GM18508 (cell line): ENCODE measurements at regions not wholly inside any gene's neighbourhood (a gene's known extent, or its start where the extent isn't known, plus 50 kb on each side); places are given as distances from the start of the nearest gene placed in this dataset.
"Not testable (repeated sequence)": the region's sequence is repeated elsewhere in the genome, so short reads cannot be mapped to it uniquely, and the experiment has no call there.

Source experiments
- ATAC-seq: cut with Tn5 transposase; IDR thresholded peaks from one replicate; pipeline ENCODE4 v1.9.1; 2021; ENCODE audit warnings: moderate number of reproducible peaks; ENCODE audit not compliant: insufficient read depth, unreplicated experiment

DNA sequence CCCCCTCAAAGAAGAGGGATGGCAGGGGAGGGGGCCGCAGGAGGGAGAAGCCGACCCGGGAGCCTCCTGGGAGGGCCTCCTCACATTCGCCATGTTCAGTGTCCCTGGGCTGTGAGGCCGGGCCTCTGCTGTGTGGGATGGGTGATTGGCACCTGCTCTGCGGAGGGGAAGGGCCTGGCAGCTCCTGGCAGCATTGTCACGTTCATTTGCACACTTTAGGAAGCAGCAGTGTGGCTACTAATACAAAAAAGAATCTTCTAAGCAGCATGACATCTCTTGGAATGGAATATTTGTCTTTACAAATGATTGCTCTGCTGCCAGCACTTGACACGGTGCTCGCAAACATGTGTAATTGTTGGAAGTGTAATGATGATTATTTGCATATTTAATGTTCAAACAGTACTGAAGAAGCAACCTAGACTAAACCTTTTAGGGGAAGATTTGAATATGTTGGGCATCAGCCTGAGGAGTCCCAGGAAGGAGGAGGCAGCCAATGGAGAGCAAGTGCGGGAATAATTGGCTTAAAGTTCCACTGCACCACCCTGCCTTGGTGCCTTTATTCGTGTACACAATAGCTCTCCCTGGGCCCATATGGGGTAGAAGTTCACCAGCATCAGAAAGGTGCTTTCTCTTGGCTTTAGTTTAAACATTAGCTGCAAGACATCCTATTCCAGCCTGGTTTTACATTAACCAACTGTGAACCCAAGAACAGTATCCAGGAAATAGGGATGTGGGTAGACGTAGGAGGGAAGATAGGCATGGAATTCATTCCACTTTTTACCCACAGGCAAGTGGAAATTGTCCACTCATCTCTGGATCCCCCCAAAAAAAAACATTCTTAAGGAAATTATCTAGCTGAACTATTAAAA, 404.9 kb downstream of the TMEM182 start:
- ATAC-seq = no peak

DNA sequence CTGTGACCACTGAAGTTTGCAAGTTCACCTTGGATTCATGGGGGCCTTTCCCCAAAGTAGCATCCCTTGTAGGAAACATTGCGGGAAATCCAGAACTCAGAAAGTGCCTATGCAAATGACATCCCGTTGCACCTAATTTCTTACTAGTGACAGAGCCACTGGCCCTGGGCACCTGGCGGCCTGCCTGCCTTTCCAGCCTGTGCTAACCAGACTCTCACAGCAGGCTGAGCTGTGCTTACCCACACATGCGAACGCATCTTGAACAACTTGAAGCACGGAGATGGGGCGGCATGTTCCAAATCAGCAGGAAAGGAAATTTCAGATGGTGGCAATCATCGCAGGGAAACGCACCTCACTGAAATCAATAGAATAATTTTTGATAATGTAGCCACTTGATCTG, 405.8 kb downstream of the TMEM182 start:
- ATAC-seq = no peak

DNA sequence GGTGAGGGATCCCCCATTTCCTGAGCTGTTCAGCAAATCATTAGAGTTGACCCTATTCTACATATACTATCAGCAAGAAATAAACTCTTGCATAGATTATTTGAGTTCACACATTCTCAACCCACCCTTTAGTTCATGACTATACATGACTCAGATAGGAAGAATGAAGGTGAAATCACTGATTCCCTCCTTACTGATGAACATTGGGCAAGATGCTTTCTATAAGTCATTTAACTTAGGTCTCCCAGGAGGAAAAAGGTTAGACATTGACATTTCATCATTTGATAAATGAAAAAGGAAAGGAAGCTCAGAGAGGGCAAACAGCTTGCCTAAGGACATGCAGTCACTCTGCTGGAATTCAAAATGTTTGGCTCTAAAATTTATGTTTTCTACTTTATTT, 408.0 kb downstream of the TMEM182 start:
- no peak for ATAC-seq

DNA sequence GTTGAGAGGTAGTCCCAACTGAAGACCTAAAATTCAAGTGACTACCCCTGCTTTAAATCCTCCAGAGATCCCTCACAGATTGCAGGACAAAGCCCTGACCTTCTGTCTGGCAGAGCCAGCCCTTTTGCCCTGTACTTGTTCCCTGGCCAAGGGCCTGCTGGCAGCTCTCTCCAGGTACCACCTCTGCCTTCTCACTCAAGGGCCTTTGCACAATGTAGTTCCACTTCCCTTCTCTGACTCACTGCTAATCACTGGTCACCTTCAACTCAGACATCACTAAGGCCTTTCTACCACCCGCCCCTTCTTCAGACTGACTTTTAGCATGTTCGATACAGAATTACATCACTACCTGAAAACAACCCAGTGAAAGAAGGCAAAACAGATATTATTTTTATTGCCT, 411.0 kb downstream of the TMEM182 start:
- no peak for ATAC-seq

DNA sequence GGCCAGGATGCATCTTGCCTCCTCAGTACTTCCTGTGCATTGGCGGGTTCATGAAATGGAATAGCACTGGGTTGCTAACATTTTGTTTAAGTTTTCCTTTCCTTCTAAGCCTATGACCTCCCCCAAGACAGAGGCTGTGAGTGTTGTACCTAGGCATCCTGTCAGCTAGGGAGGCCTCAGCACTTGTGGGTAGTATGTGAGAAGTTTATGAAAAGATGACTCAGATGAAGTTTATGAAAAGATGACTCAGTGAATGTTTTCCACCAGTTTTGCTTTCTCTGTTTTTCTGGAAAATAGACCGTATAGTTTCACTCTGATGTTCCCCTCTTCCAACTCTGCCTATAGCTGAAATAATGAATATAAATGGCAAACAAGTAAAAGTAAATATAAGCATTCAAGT, 412.9 kb downstream of the TMEM182 start:
- ATAC-seq = no peak

DNA sequence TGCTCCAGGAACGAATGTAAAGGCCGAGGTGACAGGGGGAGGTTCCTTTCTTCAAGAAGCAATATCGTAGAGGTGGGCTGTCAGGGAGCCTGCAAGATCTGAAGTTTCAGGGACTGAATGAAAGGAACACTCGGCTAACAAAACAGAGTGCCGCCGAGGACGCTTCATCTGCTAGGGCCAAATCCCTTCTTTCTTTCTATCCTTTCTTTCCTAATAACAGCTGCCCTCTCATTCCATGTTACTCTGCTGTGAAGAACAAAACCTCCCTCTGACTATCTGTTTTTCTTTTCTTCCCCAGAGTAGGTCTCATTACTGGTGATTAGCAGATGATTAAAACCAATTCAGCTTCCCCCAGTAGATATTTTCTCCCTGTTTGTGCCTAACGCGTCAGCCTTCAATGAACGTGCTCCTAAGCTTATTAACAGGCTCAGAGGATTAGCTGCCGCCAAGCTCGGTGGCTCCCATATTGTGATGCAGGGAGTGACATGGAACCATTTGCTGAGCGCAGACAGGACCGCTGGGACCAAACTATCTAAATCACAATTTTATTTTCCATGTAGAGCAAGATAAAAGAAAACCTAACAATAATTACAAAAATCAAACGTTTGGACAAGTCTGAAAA, 414.6 kb downstream of the TMEM182 start:
- no peak for ATAC-seq

DNA sequence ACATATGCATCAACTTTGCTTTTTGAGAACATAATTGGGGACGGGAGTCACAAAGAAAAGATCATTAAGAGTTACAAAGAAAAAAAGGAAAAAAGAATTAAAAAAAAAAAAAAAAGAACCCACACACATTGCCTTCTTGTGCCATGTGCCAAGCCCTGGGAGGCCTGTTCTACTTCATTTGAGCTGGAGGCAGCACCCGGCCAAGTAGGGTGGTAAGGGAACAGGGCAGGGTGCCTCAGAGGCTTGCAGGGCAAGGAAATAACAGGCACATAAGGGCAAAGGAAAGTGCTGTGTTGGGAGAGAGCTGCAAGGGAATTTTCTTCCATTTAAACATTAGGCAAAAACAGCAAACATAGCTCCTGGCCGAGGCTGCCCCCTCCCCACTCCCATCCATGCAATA, 418.0 kb downstream of the TMEM182 start:
- ATAC-seq = no peak

DNA sequence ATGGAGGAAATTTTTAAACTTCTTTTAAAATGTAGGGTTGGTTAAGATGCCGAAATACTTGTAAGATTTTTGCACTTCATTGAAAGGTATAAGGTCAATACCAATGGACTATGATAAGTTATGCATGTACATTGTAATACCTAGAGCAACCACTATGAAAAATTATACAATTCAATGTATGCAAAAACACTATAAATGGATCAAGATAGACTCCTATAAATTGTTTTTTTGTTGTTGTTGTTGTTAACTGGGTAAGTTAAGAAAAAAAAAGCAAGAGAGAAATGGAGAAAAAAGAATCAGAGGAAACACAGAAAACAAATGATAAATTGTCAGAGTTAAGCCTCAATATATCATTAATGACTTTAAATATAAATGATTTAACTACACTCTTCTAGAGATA, 421.2 kb downstream of the TMEM182 start:
- ATAC-seq = no peak

DNA sequence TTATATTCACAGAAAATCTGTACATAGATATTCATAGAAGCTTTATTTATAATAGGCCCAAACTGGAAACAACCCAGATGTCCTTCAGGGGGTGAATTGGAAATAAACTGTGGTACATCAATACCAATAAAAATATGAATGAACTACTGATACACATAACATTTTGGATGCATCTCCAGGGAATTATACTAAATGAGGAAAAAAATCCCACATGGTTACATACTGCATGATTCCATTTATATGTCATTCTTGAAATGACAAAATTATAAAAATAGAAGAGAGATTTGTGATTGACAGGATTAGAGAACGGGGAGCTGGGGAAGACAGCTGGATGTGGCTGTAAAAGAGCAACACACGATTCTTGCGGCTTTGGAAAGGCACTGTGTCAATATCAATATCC, 435.0 kb downstream of the TMEM182 start:
- ATAC-seq = no peak

DNA sequence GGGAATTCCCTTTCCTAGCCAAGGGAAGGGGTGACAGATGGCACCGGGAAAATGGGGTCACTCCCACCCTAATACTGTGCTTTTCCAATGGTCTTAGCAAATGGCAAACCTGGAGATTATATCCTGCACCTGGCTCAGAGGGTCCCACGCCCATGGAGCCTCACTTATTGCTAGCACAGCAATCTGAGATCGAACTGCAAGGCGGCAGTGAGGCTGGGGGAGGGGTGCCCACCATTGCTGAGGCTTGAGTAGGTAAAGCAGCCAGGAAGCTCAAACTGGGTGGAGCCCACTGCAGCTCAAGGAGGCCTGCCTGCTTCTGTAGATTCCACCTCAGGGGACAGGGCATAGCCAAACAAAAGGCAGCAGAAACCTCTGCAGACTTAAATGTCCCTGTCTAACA, 438.9 kb downstream of the TMEM182 start:
- ATAC-seq = not testable (repeated sequence)

DNA sequence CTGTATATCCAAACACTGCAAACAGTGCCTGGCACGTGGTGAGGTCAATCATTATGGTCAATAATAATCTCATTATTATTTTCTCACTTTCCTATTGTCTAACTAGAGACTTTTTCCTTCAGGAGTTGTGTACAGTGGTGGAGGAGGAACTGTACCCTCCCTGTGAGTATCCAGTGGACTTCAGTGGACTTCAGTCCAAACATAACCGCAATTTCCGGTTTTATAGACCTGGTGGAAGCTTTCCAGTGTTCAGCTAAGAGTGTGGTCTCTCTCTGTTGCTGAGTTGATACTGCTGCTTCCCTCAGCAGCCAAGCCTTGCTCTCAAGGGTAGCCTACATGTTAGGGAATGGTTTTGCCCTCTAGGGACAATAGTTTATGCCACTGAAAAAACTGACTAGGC, 447.1 kb downstream of the TMEM182 start:
- ATAC-seq = no peak

DNA sequence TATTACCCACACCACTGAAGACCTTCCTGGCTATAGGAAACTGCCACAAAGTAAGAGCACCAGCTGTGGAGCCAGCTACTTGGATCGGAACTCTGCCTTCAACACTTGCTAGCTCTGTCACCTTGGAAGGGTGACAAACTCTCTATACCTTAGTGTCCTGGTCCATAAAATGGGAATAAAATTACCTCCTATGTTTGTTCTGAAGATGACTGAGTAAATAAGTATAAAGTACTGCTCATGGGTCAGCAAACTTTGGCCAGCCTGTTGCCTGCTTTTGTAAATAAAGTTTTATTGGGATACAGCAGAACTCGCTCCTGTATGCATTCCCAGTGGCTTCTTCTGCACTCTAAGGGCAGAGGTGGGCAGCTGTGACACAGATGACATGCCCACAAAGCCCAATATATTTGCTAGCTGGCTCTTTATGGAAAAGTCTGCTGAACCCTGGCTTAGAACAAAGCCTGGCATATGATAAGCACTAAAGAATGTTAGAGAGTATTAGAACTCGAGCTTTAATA, 451.3 kb downstream of the TMEM182 start:
- no peak for ATAC-seq

DNA sequence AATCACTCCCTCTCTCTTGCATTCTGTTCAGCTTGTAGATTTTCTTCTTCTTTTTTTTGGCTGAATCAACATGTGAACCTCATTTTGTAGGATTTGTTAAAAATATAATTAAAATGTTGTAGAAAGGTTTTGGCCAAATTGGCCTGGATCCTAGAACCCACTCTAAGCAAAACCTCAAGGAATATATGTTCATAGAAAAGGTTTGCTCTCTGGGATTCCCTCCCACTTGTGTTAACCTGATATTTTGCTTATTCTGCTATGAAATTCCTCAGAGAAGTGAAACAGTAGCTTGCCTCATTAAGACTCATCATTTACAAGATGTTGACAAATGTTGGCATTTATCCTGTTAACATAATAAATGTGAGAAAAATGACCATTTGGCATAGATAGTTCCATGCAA, 456.7 kb downstream of the TMEM182 start:
- ATAC-seq = no peak

DNA sequence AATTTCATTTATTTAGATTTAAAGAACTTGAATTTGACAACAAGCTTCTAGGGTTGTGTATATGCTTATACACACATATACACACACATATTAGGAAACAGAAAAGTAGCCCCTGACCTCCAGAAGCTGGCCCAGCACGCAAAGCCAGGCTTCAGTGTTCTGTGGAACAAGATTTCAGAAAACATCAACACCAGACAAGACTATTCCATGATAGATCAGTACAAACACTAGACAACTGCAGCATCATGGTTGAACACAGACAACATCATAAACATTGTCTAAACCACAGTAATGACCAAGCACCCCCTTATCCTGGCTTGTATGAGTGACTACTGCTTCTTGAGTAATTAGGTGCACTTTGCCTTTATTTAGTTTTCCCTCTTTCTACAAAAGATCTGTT, 457.6 kb downstream of the TMEM182 start:
- no peak for ATAC-seq

DNA sequence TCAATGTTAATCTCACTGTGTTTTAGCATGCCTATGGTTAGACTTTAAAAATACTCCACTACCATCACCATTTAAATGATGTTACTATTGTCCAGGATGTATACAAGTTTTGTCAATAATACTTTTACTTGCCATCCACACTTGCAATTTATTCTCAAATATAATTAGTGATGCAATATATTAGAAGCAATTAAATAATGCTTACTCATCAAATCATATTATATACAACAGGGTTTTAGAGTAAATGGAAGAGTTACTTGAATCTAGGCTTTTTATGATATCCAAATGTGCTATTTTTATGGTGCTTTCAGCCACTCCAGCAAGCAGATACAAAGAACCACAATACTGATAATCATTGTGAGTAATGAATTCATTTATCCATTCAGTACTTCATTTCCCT, 461.1 kb downstream of the TMEM182 start:
- ATAC-seq = no peak

DNA sequence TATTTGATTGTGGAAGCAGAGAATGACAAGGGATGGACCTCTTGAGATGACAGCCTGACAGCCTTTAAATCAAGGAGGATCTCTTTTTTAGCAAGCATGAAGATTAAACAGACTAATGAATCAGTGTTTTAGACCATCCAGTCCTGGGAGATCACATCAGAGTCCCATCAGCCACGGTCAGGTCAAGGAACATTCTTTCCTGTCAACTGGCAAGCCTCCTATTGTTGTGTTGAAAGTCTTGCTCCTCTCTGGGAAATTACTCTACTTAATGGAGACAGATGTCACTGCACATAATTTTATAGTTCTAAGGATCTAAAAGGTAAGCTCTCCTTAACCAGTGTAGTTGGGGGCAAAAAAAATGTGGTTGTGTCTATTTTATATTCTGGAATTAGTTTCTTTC, 469.0 kb downstream of the TMEM182 start:
- no peak for ATAC-seq

DNA sequence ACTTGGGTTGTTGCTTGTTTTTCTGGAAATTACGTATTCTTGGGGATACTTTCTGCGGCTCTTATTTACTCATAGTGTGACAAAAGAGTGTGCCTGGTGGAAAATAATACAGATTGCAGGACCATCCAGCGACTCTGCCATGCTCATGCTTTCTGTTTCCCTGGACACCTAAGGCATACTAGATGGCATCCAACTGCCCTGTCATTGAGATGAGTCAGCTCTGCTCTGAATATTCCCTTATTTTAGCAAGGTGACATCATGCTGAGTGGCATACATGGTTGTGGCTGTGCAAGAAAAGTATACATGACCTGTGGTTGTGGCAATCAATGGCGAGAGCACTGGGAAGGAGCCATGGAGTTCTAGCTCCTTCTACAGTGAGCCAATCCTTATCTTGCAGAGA, 471.0 kb downstream of the TMEM182 start:
- ATAC-seq = no peak

DNA sequence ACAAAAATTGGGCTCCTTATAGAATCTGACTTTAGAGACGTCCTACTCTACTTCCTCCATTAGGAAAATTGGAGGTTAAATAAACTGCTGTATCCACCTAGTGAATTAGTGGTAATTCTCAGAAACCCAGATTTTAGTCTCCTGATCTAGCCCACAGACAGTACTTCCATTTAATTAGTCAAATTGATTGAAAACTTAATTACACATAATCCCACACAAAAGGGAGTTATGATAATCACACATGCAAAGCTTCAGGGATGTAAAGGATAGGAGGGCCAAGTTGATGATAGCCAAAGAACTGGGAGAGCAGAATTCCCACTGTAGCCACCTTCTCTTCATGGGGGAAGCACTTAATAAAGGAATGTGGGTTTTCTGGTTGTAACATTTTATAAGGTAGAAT, 471.9 kb downstream of the TMEM182 start:
- ATAC-seq = no peak

DNA sequence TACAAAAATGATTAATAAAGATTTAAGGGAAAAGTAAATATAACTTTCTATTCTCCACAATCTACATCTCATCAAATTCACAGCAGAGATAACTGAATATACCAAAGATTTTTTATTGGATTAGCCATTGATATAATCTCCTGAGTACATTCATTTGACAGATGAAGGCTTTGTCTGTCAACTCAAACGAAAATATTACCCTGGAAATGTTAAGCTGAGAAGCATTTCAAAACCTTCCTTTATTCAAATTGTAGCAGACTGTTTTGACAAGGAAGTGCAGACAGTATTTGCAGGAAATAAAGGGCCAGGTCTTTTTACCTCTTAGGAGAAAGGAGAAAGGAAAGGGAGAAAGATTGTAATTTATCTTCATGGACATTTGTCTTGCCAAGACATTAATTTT, 473.5 kb downstream of the TMEM182 start:
- ATAC-seq = no peak

DNA sequence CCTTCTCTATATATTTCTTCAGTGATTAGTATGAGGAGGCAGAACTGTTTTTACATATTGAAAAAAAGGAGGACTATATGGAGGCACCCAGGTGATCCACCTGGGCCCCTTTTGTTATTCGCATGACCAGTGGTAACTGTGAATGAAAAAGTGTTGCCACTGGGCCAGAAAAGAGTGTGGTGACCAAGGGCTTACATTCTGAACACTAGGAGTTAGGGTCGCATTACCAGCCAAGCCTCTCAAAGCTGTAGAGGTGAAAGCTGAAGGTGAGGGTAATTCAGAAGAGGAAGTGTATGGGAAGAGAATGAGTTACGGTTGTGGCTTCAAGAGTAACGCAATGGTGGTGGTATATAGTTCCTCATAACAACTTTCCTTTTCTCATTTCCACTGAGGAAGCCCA, 487.6 kb downstream of the TMEM182 start:
- no peak for ATAC-seq

DNA sequence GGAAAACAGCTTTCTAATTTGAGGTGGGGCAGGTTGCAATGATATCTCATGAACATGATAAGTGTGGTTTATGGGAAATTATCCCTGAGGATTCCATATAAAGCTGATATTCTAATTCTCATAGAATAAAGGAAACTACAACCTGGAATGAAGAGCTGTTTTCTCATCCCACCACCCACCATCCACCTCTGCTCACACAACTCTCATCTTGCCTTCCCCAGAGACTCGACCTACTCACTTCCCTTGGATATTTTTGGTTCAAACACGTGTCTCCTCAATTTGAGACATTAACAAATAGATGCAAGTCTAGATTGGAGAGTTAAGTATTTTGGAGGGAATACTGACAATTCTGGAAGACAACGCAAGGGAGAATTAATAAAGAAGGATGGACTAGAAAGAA, 490.9 kb downstream of the TMEM182 start:
- no peak for ATAC-seq

DNA sequence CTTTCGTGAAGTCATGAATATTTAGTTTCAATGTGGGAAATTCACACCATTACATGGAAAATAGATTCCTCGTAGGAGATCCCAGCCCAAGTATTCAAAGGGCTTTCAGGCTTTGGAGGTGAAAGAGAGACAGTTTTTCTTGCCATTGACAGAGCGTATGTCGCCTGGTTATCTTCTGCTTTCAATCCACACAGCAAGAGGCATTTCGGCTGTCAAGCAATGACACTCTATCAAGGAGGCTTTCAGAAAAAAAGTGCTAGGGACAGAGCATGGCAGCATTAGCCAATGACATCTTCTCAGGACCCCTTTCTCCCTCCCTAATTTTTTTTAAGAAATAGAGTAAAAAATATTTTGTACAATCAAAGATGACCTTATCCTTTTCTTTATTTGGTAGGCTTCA, 492.8 kb downstream of the TMEM182 start:
- no peak for ATAC-seq
